HEK293 (cell line): ENCODE measurements at regions not wholly inside any gene's neighbourhood (a gene's known extent, or its start where the extent isn't known, plus 50 kb on each side); places are given as distances from the start of the nearest gene placed in this dataset.

ENCODE experiments used
- BCL11B ChIP-seq: fragments of 450-650 bp; formaldehyde crosslinking; IDR thresholded peaks from 2 replicates; pipeline ENCODE4 v1.5.1; 2016; ENCODE audit warnings: low read depth, missing biosample characterization, missing genetic modification characterization
- CTCF ChIP-seq: fragments of 450-650 bp; formaldehyde crosslinking; IDR thresholded peaks from 2 replicates; pipeline ENCODE4 v1.5.1; 2016; ENCODE audit warnings: missing biosample characterization, missing genetic modification characterization
- KLF10 ChIP-seq: fragments of 450-650 bp; IDR thresholded peaks from 2 replicates; pipeline ENCODE4 v1.5.1; 2018; ENCODE audit warnings: missing biosample characterization, mild to moderate bottlenecking, missing genetic modification characterization
- KLF16 ChIP-seq: fragments of 450-650 bp; formaldehyde crosslinking; IDR thresholded peaks from 2 replicates; pipeline ENCODE4 v1.5.1; 2017; ENCODE audit warnings: missing biosample characterization, missing genetic modification characterization
- MYNN ChIP-seq: fragments of 450-650 bp; formaldehyde crosslinking; IDR thresholded peaks from 2 replicates; pipeline ENCODE4 v1.5.1; 2016; ENCODE audit warnings: missing biosample characterization, missing genetic modification characterization, borderline replicate concordance
- PRDM10 ChIP-seq: fragments of 450-650 bp; formaldehyde crosslinking; IDR thresholded peaks from 2 replicates; pipeline ENCODE4 v1.5.1; 2016; ENCODE audit warnings: missing biosample characterization, missing genetic modification characterization
- SP2 ChIP-seq: fragments of 450-650 bp; formaldehyde crosslinking; IDR thresholded peaks from 2 replicates; pipeline ENCODE4 v1.5.1; 2016; ENCODE audit warnings: missing biosample characterization, missing genetic modification characterization
- ZNF121 ChIP-seq: fragments of 450-650 bp; formaldehyde crosslinking; IDR thresholded peaks from 2 replicates; pipeline ENCODE4 v1.5.1; 2016; ENCODE audit warnings: missing biosample characterization, missing genetic modification characterization
- ZNF274 ChIP-seq, 2 experiments: fragments of 200-500 bp in 1 of 2; fragments of 450-650 bp in 1 of 2; sonication (Bioruptor generic) in 1 of 2; formaldehyde crosslinking in 1 of 2; IDR thresholded peaks; 2 replicates each; pipeline versions ENCODE4 v1.5.1 to v1.6.1; 2014 to 2016; ENCODE audit warnings: borderline replicate concordance in 1 of 2, inconsistent platforms in 1 of 2, low read length in 1 of 2, missing biosample characterization in 1 of 2, missing genetic modification characterization in 1 of 2
- ZNF776 ChIP-seq: fragments of 450-650 bp; formaldehyde crosslinking; IDR thresholded peaks from 2 replicates; pipeline ENCODE4 v1.5.0; 2017; ENCODE audit warnings: missing biosample characterization, missing genetic modification characterization, borderline replicate concordance
- ZNF792 ChIP-seq: fragments of 450-650 bp; formaldehyde crosslinking; IDR thresholded peaks from 2 replicates; pipeline ENCODE4 v1.5.1; 2016; ENCODE audit warnings: missing biosample characterization, missing genetic modification characterization
- TF ChIP-seq, protein P1 (sequence below): fragments of 450-650 bp; formaldehyde crosslinking; IDR thresholded peaks from 2 replicates; pipeline ENCODE4 v1.5.1; 2016; ENCODE audit warnings: missing biosample characterization, missing genetic modification characterization
- TF ChIP-seq, protein P2 (sequence below): fragments of 450-650 bp; formaldehyde crosslinking; IDR thresholded peaks from 2 replicates; pipeline ENCODE4 v1.5.1; 2016; ENCODE audit warnings: missing biosample characterization, missing genetic modification characterization, low read depth
- TF ChIP-seq, protein P3 (sequence below): fragments of 450-650 bp; formaldehyde crosslinking; IDR thresholded peaks from 2 replicates; pipeline ENCODE4 v1.5.1; 2016; ENCODE audit warnings: missing biosample characterization, missing genetic modification characterization

DNA sequence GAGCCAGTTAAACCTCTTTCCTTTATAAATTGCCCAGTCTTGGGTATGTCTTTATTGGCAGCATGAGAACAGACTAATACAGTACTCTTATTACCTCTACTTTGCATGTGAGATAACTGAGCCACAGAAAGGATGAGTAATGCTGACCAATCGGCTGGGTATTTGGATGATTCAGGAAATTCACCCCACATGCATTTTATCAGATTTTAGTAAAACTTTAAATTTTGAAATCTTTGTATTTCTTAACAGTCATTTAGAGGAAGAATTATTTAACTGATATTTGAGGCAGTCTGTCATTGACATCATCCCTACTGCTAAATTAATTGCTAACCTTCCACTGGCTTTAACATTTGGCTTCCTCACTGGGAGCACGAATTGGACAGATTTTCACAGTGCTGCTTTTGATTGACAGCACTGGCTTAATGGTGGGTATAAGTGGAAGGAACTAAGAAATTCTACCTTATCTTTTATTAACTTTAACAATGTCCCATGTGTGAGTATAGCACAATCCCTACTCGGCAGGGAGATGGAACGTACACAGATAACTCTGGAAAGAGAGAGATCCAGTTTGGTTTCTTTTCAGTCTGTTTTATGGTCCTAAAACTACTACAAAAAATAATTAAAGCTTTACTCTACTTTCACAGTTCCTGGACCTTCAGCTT, 261.0 kb downstream of the DACT1 start:
- TF ChIP-seq ZNF792 (no peak), KLF16 (no peak), CTCF (tag by site-specific recombination) (no peak), SP2 (no peak), PRDM10 (tag by site-specific recombination) (no peak), BCL11B (tag by site-specific recombination) (no peak), MYNN (no peak), ZNF776 (tag by site-specific recombination) (no peak), KLF10 (tag by site-specific recombination) (no peak), ZNF121 (no peak), ZNF274 (IDR thresholded peaks at IDR 0.05; ENCODE audit: low read length) (no peak), ZNF274 (tag by site-specific recombination; IDR thresholded peaks at IDR 0.05; ENCODE audit: borderline replicate concordance) (no peak)
- TF ChIP-seq, protein P1, sequence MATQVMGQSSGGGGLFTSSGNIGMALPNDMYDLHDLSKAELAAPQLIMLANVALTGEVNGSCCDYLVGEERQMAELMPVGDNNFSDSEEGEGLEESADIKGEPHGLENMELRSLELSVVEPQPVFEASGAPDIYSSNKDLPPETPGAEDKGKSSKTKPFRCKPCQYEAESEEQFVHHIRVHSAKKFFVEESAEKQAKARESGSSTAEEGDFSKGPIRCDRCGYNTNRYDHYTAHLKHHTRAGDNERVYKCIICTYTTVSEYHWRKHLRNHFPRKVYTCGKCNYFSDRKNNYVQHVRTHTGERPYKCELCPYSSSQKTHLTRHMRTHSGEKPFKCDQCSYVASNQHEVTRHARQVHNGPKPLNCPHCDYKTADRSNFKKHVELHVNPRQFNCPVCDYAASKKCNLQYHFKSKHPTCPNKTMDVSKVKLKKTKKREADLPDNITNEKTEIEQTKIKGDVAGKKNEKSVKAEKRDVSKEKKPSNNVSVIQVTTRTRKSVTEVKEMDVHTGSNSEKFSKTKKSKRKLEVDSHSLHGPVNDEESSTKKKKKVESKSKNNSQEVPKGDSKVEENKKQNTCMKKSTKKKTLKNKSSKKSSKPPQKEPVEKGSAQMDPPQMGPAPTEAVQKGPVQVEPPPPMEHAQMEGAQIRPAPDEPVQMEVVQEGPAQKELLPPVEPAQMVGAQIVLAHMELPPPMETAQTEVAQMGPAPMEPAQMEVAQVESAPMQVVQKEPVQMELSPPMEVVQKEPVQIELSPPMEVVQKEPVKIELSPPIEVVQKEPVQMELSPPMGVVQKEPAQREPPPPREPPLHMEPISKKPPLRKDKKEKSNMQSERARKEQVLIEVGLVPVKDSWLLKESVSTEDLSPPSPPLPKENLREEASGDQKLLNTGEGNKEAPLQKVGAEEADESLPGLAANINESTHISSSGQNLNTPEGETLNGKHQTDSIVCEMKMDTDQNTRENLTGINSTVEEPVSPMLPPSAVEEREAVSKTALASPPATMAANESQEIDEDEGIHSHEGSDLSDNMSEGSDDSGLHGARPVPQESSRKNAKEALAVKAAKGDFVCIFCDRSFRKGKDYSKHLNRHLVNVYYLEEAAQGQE (tag by site-specific recombination), result no peak
- TF ChIP-seq, protein P2, sequence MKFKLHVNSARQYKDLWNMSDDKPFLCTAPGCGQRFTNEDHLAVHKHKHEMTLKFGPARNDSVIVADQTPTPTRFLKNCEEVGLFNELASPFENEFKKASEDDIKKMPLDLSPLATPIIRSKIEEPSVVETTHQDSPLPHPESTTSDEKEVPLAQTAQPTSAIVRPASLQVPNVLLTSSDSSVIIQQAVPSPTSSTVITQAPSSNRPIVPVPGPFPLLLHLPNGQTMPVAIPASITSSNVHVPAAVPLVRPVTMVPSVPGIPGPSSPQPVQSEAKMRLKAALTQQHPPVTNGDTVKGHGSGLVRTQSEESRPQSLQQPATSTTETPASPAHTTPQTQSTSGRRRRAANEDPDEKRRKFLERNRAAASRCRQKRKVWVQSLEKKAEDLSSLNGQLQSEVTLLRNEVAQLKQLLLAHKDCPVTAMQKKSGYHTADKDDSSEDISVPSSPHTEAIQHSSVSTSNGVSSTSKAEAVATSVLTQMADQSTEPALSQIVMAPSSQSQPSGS (tag by site-specific recombination), result no peak
- TF ChIP-seq, protein P3, sequence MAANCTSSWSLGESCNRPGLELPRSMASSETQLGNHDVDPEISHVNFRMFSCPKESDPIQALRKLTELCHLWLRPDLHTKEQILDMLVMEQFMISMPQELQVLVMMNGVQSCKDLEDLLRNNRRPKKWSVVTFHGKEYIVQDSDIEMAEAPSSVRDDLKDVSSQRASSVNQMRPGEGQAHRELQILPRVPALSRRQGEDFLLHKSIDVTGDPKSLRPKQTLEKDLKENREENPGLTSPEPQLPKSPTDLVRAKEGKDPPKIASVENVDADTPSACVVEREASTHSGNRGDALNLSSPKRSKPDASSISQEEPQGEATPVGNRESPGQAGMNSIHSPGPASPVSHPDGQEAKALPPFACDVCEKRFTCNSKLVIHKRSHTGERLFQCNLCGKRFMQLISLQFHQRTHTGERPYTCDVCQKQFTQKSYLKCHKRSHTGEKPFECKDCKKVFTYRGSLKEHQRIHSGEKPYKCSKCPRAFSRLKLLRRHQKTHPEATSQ, result no peak
